HG03045 (cell line): ENCODE measurements at regions not wholly inside any gene's neighbourhood (a gene's known extent, or its start where the extent isn't known, plus 50 kb on each side); places are given as distances from the start of the nearest gene placed in this dataset.

Experiments used
- ATAC-seq: cut with Tn5 transposase; IDR thresholded peaks from one replicate; pipeline ENCODE4 v1.9.1; 2021; ENCODE audit warnings: mild to moderate bottlenecking, moderate library complexity; ENCODE audit not compliant: unreplicated experiment

DNA sequence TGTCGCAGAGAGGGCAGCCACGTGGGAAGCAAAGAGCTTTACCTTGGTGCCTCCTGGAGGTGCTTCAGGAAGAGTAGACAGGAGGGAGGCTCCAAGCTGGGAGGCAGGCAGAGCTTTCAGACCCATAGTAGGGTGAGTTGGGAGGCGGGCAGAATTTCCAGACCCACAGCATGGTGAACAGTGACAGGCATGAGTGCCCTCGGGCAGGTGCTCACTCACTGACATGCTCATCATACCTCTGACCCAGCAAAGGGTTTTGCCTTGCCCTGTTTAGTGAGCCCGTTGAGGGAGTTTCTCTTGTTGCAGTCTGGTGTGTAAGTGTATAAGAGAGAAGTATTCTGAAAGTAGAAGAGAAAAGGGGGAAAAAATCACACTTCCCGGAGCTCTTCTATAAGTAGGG, 86.4 kb upstream of the NTM start:
- ATAC-seq = no peak

DNA sequence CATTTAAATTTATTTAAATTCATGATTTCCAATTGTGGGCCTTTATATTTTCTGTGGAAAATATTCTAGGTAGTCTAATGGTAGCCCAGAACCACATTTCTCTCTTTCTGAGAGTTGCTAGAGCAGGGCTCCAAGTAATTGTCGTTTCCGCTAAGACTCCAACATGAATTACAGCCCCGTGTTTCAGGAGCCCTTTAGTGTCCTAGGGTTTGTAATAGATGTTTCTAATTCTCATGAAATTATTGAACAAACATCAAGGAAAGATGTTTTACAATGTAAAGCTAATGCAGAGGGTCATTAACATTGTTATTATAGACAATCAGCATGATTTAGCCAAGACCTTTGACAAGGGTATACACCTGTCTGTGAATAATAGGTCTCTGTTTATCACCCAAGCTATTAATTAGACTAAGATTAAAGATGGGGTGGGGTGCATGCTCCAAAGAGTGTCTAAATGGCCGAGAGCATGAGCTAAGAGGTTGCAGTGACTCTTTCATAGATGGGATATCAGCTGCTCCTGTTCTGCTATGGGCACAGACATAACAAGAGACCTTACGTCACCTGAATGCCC, 81.8 kb upstream of the NTM start:
- no peak for ATAC-seq

GRCh38 chr11:131290185-131290584, 80.2 kb upstream of the NTM start:
- no peak for ATAC-seq

- no peak for ATAC-seq
These were observed 74.4 kb upstream of the NTM start for GRCh38 chr11:131295986-131296385.

GRCh38 chr11:131297441-131297840, 73.0 kb upstream of the NTM start:
- ATAC-seq = no peak

GRCh38 chr11:131299598-131300438, 70.6 kb upstream of the NTM start:
- no peak for ATAC-seq

- ATAC-seq = no peak
These were observed 70.0 kb upstream of the NTM start for GRCh38 chr11:131300439-131300717.

- no peak for ATAC-seq
These were observed 69.1 kb upstream of the NTM start for GRCh38 chr11:131301306-131301705.

GRCh38 chr11:131302836-131303235, 67.6 kb upstream of the NTM start:
- no peak for ATAC-seq

DNA sequence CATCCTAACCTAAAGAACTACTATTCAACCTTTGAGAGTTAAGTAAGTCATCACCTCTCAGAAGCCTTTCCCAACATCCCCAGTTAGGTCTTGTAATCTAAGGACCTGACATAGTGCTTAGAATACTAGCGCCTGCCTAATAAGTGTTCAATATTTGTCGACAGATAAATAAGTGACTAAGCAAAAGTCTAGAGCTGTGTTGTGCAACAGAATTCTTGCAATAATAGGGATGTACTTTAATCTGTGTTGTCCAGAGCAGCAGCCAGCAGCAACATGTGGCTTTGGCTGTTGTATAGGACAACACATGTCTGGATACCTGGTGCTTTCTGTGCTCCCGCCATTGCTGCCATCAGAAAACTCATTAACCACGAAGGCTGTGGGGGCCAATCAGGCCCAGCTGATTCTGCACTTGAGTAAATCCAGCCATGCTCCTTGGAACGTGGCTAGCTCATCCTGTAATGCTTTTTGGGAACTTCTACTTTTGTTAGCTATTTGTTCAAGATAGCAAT, 66.8 kb upstream of the NTM start:
- ATAC-seq = no peak

GRCh38 chr11:131305005-131305404, 65.4 kb upstream of the NTM start:
- ATAC-seq = no peak

DNA sequence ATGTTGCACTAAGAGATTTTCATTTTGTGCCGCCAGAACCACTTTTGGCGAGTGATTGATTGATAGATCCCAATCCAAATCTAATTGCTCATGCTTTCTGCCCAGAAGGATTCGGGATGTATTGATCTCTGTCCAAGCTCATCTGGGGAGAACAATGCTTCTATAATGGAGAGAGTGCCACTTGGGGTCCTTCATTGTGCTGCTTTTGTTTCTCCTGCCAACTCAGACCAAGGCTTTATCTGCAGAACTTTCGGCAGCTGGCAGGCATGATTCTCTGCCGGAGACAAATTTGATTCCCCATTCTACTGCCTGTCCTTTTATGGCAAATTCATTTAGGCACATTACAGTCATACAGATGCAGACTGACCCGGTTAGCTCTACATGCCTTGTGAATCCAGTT, 62.9 kb upstream of the NTM start:
- ATAC-seq = no peak

DNA sequence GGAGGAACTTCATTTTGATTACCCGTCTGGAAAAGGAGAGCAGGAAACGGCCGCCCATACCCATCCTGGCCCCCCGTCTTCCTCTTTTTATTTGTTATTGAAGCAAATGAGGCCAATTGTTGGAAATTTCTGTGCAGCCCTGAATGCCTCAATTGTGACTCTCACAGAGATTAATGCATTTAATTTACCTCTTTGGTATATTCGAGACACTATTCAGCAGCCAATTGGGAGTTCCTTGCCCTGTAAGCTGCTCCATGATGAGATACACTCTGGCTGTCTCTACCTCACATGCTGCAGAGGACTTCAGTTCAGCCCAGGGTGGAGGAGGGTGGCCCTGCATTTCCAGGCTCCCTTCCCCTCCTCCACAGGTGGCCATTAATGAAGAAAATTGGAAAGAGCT, 60.6 kb upstream of the NTM start:
- no peak for ATAC-seq

- no peak for ATAC-seq
These were observed 58.5 kb upstream of the NTM start for GRCh38 chr11:131311776-131312514.
